ENCODE measurements at regions not wholly inside any gene's neighbourhood (a gene's known extent, or its start where the extent isn't known, plus 50 kb on each side); places are given as distances from the start of the nearest gene placed in this dataset.
"Not testable (repeated sequence)": the region's sequence is repeated elsewhere in the genome, so short reads cannot be mapped to it uniquely, and the experiment has no call there.

DNA sequence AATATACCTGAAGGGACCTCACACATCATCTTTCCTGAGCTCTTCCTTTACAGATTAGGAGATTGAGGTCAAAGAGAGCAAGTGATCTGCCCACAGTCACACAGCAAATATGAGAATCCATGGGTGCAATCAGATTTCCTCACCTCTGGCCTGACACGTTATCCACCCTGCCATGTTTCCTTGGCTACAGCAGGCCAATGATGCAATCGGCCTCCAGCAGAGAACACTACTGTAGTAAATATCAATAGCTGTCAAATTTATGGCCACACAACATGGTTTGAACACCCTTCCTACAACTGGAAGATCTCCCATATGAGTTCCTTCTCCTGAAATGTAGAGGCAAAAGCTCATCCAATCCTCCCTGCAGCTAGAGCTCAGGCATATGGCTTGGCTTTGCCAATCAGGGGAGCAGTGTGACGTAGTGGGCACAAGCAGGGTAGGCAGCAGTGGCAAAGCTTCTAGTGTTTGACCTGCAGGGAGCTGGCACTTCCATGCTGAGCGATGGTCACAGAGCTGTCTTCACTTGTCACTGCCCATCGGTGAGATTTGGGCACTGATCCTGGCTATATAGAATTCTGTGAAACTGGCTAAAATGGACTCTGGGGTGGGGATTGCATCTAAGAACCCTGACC is 271.3 kb downstream of the TJP1 start:
- no peak for DNase-seq

DNA sequence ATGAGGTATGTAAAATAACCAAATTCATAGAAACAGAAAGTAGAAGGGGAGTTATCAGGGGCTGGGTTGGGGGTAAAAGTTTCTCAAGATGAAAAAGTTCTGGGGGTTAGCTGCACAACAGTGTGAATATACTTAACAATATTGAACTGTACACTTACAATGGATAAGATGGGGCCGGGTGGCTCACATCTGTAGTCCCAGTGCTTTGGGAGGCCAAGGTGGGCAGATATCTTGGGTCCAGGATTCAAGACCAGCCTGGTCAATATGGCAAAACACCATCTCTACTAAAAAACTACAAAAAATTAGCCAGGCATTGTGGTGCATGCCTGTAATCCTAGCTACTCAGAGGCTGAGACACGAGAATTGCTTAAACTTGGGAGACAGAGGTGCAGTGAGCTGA is 274.3 kb downstream of the TJP1 start:
- no peak for DNase-seq

GRCh38 chr15:29544513-29545128 is 275.0 kb upstream of the NSMCE3 start:
- no peak for DNase-seq

DNA sequence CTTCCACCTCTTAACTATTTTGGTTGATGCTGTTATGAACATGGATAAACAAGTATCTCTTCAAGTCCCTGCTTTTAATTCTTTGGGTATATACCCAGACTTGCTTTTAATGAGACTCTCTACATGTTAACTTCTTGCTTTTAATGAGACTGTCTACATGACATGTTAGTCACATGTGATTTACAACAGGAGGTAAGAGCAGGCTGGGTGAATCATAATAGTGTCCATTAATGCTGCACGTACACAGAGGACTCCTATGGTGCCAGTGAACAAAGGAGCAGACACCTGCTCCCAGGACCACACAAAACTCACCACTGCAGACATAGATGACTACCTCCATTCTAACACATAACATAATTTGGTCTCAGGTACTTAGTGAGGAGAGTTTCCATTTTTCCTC is 273.4 kb upstream of the NSMCE3 start:
- DNase-seq: no peak

DNA sequence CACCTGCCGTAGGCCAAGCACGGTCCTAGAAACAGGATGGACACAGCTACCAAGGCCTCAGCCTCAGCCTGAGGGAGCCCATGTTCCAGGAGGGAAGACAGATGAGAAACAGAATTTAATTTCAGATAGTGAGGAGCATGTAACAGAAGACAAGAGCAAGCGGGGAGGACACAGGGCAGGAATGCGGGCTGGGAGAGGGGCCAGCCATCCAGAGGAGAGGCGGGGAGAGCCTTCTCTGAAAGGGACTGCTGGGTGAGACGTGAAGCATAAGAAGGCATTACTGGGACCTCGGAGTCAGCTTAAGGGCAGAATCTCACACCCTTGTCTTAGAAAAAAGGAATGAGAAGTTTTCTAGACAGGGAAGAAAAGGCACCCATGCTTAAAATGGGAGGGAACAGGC is 271.7 kb upstream of the NSMCE3 start:
- no peak for DNase-seq

GRCh38 chr15:29540479-29540878 is 270.9 kb upstream of the NSMCE3 start:
- DNase-seq: no peak

- DNase-seq: no peak
Measured at GRCh38 chr15:29539736-29540135, 270.1 kb upstream of the NSMCE3 start.

DNA sequence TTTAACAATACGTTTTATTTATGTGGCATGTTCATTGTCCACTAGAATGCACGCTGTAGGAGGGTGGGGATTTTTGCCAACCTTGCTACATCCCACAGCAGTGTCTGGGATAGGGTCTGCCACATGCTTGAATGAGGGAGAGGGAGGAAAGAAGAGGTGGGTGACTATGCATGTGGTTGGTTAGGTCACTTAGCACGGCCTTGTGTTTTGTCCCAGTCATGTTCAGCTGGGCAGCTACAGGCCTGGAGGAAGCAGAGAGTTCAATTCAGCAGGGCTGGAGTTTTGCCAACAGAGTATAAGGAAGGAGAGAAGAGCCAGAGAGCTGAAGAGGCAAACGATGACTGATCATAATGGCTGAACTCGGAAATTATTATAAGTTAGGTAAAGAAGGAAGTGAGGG is 268.4 kb upstream of the NSMCE3 start:
- DNase-seq: no peak

DNA sequence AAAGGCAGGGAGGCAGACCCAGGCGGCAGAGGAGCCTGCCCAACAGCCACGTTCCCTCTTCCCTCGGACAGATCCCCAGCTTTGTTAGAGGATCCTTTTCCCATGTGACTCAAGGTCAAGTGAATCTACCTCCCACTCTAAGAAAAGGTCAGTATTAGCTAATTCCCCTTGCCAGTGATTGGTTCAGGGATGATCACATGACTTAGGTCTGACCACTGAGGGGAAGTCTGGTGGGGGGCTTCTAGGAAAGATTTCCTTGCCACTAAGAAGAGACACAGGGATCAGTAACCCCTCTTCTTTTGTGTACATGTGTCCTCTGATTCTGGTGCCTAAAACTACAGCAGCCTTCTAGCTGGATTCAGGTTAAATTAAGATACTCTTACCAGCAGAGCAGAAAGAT is 266.3 kb upstream of the NSMCE3 start:
- DNase-seq: no peak

GRCh38 chr15:29534378-29534777 is 264.8 kb upstream of the NSMCE3 start:
- DNase-seq: no peak

DNA sequence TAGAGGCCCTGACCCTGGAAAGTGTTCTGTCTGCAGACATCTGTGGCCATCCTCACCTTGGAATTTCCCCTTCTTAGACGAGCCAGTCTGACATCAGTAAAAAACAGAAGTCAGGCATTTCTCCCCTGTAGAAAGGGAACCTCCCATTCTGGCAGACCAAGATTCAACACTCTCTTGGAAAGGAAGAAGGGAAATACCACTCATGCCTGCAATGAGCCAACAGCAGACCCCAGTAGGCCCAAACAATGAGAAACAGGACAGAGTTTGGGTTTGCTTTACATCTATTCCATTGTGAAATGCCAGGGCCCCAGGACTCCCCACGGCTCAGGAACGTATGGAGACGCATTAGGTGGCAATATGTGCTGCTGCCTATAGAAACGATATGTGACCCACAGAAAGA is 264.0 kb upstream of the NSMCE3 start:
- no peak for DNase-seq

- no peak for DNase-seq
Measured at GRCh38 chr15:29532296-29532695, 262.7 kb upstream of the NSMCE3 start.

DNA sequence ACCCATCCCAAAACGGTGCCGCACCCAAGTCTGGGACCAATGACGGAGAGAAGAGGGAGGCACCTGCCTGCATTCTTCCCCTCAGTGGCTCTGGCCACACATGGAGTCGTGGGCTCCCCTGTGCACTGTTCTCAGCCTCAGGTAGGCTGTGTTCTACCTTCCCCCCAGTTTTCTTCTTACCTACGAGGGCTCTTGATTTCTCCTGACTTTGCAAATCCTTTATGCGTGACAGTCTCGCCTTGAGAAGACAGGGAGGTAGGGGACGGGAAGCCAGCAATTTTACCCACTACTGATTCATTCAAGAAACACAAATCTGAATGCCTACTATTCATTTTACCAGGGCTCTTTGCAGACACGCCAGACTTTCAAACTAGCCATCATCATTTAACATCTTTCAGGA is 261.3 kb upstream of the NSMCE3 start:
- DNase-seq: no peak

- DNase-seq: no peak
Measured at GRCh38 chr15:29529043-29529442, 259.4 kb upstream of the NSMCE3 start.

DNA sequence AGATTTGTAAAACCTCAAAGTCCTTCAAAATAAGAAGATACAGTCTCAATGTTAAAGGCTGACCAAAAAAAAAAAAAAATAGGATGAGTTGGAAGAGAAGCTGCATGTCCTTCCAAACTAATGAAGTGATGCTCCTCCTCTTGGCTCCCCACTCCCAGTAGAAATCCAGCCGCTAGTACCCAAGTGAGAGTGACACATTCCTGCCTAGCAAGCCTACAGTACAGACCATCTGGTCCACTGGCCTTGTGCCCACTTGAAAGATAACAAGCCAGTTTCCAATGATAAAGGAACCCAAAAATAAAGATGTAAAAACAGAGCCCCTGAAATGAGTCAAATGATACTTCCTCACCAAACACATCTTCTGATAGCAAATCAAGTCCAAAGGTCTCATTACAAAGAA is 258.7 kb upstream of the NSMCE3 start:
- no peak for DNase-seq

DNA sequence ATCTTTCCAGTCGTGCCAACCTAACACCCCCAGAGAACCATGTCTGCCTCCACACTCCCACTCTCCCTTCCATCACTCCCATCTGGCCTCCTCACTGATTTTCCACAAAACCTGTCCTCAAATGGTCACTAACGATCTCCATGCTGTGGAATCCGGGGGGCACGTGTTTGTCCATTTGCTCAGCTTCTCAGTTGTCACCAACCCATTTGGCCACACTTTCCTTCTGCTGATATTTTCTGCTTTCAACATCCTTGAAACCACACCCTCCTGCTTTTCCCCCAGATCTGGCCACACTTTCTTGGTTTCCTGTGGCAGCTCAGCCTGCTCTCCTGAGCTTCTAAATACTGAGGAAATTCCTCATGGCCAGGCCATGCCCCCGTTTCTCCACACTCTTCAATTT is 257.2 kb upstream of the NSMCE3 start:
- DNase-seq: no peak

DNA sequence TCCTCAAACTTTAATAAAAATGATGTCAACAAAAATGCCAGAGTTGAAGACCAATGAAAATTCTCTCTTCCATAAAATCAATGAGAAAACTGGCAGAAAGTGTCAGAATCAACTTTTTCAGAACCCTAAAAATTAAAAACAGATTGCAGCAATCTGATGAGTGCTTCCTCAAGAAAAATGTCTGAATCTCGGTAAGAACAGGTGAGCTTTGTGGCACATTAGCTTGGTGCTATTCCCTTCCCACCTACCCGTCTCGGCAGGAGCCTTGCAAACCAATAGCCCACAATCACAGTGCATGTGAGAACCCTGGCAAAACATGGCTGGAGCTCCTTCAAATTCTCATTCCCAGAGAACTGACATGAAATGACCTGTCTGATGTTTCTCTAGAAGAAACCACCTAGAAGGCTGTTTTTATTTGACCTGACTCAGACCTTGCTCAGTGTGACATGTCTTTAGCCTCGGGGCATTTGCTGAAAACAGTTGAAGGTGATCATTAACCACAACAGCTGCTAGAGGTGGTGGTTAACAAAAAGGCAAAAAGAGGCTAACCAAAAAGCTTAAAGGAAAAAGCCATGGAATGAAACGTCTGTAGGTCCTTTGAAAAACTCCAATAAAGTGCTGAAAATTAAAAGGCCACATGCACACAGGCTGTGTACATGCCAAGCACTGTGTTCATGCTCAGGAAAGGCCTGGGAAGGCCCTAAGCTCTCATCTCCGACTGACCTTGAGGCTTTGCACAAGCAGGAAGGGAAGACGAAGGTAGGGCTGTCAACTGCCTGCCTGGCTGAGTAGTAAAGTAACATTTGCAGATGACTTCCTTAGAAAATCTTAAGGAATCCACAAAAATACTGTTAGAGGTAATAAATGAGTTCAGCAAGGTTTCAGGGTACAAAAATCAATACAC is 253.0 kb upstream of the NSMCE3 start:
- no peak for DNase-seq

DNA sequence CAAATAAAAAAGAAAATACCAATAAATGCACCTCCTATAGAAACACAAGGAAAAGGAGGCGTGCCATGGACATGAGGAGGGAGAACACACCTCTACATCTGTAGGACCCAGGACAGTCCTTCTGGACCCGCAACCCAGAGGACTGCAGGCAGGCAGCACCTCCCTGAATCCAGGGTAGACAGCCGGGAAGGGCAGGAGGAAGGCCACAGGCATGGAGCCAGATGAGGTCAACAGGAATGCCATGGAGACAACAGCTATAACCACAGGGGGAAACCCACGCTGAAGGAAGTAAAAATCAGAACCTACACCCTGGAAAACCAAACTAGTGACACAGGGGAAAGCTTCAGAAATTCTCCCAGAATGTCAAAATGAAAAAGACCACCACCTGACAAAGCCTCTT is 248.8 kb upstream of the NSMCE3 start:
- no peak for DNase-seq

DNA sequence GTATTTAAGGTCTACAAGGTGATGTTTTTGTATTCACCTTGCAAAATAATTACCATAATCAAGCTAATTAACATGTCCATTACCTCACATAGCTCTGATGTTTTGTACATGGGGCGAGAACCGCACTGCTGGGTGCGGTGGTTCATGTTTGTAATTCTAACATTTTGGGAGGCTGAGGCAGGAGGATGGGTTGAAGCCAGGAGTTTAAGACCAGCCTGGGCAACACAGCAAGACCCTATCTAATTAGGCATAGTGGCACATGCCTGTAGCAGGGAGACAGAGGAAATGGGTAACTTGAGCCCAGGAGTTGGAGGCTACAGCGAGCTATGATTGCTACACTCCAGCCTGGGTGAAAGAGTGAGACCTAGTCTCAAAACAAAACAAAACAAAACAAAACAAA is 248.2 kb upstream of the NSMCE3 start:
- no peak for DNase-seq

DNA sequence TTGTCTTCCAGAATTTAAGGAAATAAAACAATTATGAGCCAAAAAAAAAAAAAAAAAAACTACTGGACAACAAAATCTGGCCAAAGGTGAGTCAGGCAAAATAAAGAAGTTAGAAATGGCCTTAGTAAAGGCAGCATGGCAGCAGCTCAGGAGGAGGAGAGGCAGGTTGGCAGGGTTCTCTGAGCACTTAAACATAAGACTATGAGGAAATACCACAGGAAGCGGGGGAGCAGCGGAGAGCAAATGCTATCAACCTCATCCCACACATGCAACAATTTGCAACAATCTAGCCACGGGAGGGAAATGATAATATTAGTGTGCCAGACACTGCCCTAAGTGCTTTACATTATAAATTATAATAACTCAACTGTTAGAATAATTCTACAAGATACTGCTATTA is 247.3 kb upstream of the NSMCE3 start:
- DNase-seq: no peak

- DNase-seq: no peak
Measured at GRCh38 chr15:29514926-29515325, 245.3 kb upstream of the NSMCE3 start.

DNA sequence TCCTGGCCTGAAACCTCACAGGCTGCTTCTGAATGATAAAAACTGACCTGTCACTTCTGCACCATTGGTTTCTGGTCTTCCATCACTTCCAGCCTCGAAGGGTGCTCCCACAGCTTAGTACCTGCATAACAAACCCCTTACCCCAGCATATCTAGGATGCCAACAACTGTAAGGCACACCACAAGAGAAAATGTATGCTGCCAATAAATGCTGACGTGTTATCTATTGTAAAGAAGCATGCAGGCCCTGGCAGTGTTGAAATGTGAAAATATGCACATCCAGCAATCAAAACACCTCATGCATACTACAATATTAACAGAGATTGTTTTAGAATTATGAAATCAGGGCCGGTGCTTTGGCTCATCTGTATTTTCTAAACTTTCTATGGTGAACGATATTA is 242.0 kb upstream of the NSMCE3 start:
- DNase-seq: no peak

GRCh38 chr15:29505535-29505934 is 235.9 kb upstream of the NSMCE3 start:
- DNase-seq: not testable (repeated sequence)

DNA sequence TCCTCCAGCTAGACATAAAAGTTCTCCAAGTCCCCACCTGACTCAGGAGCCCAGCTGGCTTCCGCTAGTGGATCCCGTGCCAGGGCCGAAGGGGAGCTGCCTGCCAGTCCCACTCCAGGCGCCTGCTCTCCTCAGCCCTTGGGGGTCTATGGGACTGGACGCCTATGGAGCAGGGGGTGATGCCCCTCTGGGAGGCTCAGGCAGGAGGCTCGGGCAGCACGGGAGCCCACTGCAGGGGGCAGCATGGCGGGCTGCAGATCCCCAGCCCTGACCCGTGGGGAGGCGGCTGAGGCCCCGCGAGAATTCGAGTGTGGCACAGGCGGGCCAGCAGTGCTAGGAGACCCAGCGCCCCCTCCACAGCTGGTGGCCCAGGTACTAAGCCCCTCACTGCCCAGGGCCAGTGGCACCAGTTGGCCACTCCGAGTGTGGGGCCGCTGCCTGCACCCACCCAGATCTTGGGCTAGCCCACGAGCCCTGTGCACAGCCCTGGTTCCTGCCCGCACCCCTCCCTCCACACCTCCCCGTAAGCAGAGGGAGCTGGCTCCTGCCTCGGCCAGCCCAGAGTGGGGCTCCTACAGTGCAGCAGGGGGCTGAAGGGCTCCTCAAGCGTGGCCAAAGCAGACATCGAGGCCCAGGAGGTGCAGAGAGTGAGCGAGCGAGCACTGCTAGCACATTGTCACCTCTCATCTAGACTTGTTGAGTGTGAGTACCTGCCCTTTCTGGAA is 221.3 kb upstream of the NSMCE3 start:
- DNase-seq: no peak
